Prostate gland (tissue), 2 donors: ENCODE measurements at regions not wholly inside any gene's neighbourhood (a gene's known extent, or its start where the extent isn't known, plus 50 kb on each side); places are given as distances from the start of the nearest gene placed in this dataset.

Experiments used
- DNase-seq: peaks from one replicate; pipeline ENCODE4 v3.0.0-alpha.2; 2019; ENCODE audit warnings: low spot score
- H3K27ac ChIP-seq, 2 donors: fragments of 200-600 bp; sonication (generic); 2 replicates each; pipeline ENCODE4 v1.5.1; 2017 to 2019
- H3K27me3 ChIP-seq: fragments of 200-600 bp; sonication (generic); replicated peaks from 2 replicates; pipeline ENCODE4 v1.5.1; 2019; ENCODE audit not compliant: insufficient read depth
- H3K36me3 ChIP-seq, 2 donors: fragments of 200-600 bp; sonication (generic); 1 replicate in 1 of 2; 2 replicates in 1 of 2; pipeline versions ENCODE4 v1.5.1 to v1.8.1; 2017 to 2019
- H3K4me1 ChIP-seq: fragments of 200-600 bp; sonication (generic); replicated peaks from 2 replicates; pipeline ENCODE4 v1.5.1; 2019
- H3K4me3 ChIP-seq, 2 donors: fragments of 200-600 bp; sonication (generic); 2 replicates each; pipeline ENCODE4 v1.5.1; 2017 to 2019
- H3K9me3 ChIP-seq: fragments of 200-600 bp; sonication (generic); 2 replicates; pipeline ENCODE4 v1.5.1; 2017
- CTCF ChIP-seq, 4 experiments: fragments of 200-600 bp in 2 of 4; fragments of 450-650 bp in 2 of 4; sonication (generic) in 2 of 4; IDR thresholded peaks; 1 replicate in 3 of 4; 2 replicates in 1 of 4; pipeline ENCODE4 v1.5.1; 2016 to 2019; ENCODE audit warnings: antibody characterized with exemption in 4 of 4, mild to moderate bottlenecking in 2 of 4, moderate library complexity in 2 of 4
- POLR2A ChIP-seq: fragments of 450-650 bp; IDR thresholded peaks from one replicate; pipeline ENCODE4 v1.6.1; 2016; ENCODE audit warnings: antibody characterized with exemption, mild to moderate bottlenecking
- POLR2AphosphoS5 ChIP-seq: sonication (generic); formaldehyde crosslinking; IDR thresholded peaks from one replicate; pipeline ENCODE4 v1.6.1; 2017; ENCODE audit warnings: antibody characterized with exemption
- WGBS: methylation state at CpG from one replicate; pipeline ENCODE4 v1.1.5; 2018; 5-methylcytosine and 5-hydroxymethylcytosine counted together
- intact Hi-C: fragments of 100-400 bp; cut with DNase I; formaldehyde crosslinking; loops from one replicate; pipeline ENCODE4 v1.14.2; 2022

GRCh38 chr4:163795885-163796284, 301.4 kb downstream of the TMA16 start:
- intact Hi-C loops, result no loop called here
- no peak overlapping the region for H3K27ac ChIP-seq
- no peaks in the 10 kb centered on the region for H3K4me1 ChIP-seq
- no peaks in the 10 kb centered on the region for H3K27me3 ChIP-seq
- no peak for TF ChIP-seq POLR2A
- TF ChIP-seq CTCF (IDR thresholded peaks at IDR 0.05), result no peak
- TF ChIP-seq POLR2AphosphoS5, result no peak
- WGBS, result 84% methylated on average over 3 of the region's 3 CpGs
- H3K9me3 ChIP-seq, result no peaks in the 10 kb centered on the region
- H3K36me3 ChIP-seq, result no peaks in the 10 kb centered on the region
- DNase-seq, result no peak
- H3K4me3 ChIP-seq, result no peak overlapping the region

GRCh38 chr4:163804001-163804400, 309.5 kb downstream of the TMA16 start:
- Histone ChIP-seq H3K9me3 (no peaks in the 10 kb centered on the region), H3K4me1 (no peaks in the 10 kb centered on the region), H3K27me3 (no peaks in the 10 kb centered on the region), H3K27ac (no peak overlapping the region), H3K4me3 (no peak overlapping the region), H3K36me3 (no peaks in the 10 kb centered on the region)
- no peak for DNase-seq
- intact Hi-C loops, result no loop called here
- no peak for TF ChIP-seq POLR2A
- TF ChIP-seq POLR2AphosphoS5, result no peak
- no peak for TF ChIP-seq CTCF (IDR thresholded peaks at IDR 0.05)

GRCh38 chr4:163806653-163807052, 312.2 kb downstream of the TMA16 start:
- H3K27me3 ChIP-seq, result no peaks in the 10 kb centered on the region
- no peaks in the 10 kb centered on the region for H3K4me1 ChIP-seq
- H3K27ac ChIP-seq, result no peak overlapping the region
- no peaks in the 10 kb centered on the region for H3K36me3 ChIP-seq
- intact Hi-C loops, result no loop called here
- H3K4me3 ChIP-seq, result no peak overlapping the region
- WGBS, result 30% methylated on average over 2 of the region's 2 CpGs
- TF ChIP-seq CTCF (IDR thresholded peaks at IDR 0.05) (no peak), POLR2A (no peak), POLR2AphosphoS5 (no peak)
- H3K9me3 ChIP-seq, result no peaks in the 10 kb centered on the region
- DNase-seq, result no peak

- DNase-seq, result no peak
- WGBS, result 79% methylated on average over 2 of the region's 2 CpGs
- H3K9me3 ChIP-seq, result no peaks in the 10 kb centered on the region
- H3K4me3 ChIP-seq, result no peak overlapping the region
- intact Hi-C loops, result no loop called here
- H3K27ac ChIP-seq, result no peak overlapping the region
- no peaks in the 10 kb centered on the region for H3K27me3 ChIP-seq
- no peaks in the 10 kb centered on the region for H3K36me3 ChIP-seq
- TF ChIP-seq POLR2AphosphoS5 (no peak), POLR2A (no peak), CTCF (IDR thresholded peaks at IDR 0.05) (no peak)
- no peaks in the 10 kb centered on the region for H3K4me1 ChIP-seq
Measured at GRCh38 chr4:163808011-163808410, 313.5 kb downstream of the TMA16 start.

GRCh38 chr4:163810755-163811154, 316.3 kb downstream of the TMA16 start:
- intact Hi-C loops, result no loop called here
- 45% methylated on average over 3 of the region's 3 CpGs for WGBS
- no peak for DNase-seq
- Histone ChIP-seq H3K27ac (no peak overlapping the region), H3K36me3 (no peaks in the 10 kb centered on the region), H3K9me3 (no peaks in the 10 kb centered on the region), H3K4me3 (no peak overlapping the region), H3K27me3 (no peaks in the 10 kb centered on the region), H3K4me1 (no peaks in the 10 kb centered on the region)
- TF ChIP-seq POLR2A (no peak), CTCF (IDR thresholded peaks at IDR 0.05) (no peak), POLR2AphosphoS5 (no peak)
